Stomach smooth muscle (tissue), 2 donors: ENCODE measurements at regions not wholly inside any gene's neighbourhood (a gene's known extent, or its start where the extent isn't known, plus 50 kb on each side); places are given as distances from the start of the nearest gene placed in this dataset.

Source experiments
- H3K27ac ChIP-seq: one replicate; pipeline ENCODE4 v1.7.0; 2013; ENCODE audit warnings: mild to moderate bottlenecking, low read length, inconsistent platforms
- H3K27me3 ChIP-seq, 2 donors: one replicate each; pipeline ENCODE4 v1.7.0; 2013; ENCODE audit warnings: low read length in 2 of 2; ENCODE audit not compliant: insufficient read depth in 2 of 2, control insufficient read depth in 1 of 2
- H3K36me3 ChIP-seq, 2 donors: one replicate each; pipeline ENCODE4 v1.7.0; 2013; ENCODE audit warnings: low read length in 2 of 2; ENCODE audit not compliant: control insufficient read depth in 2 of 2, insufficient read depth in 2 of 2
- H3K4me1 ChIP-seq: one replicate; pipeline ENCODE4 v1.7.0; 2013; ENCODE audit warnings: low read length; ENCODE audit not compliant: control insufficient read depth, insufficient read depth
- H3K4me3 ChIP-seq, 2 donors: one replicate each; pipeline ENCODE4 v1.7.0; 2013; ENCODE audit warnings: low read length in 2 of 2
- H3K9ac ChIP-seq, 2 donors: one replicate each; pipeline ENCODE4 v1.7.0; 2013; ENCODE audit warnings: low read length in 2 of 2, mild to moderate bottlenecking in 1 of 2
- H3K9me3 ChIP-seq, 2 donors: one replicate each; pipeline ENCODE4 v1.7.0; 2013; ENCODE audit warnings: low read length in 2 of 2; ENCODE audit not compliant: control insufficient read depth in 2 of 2
- donor health status: healthy.
- donor health status: Pancreatic carcinoma.

DNA sequence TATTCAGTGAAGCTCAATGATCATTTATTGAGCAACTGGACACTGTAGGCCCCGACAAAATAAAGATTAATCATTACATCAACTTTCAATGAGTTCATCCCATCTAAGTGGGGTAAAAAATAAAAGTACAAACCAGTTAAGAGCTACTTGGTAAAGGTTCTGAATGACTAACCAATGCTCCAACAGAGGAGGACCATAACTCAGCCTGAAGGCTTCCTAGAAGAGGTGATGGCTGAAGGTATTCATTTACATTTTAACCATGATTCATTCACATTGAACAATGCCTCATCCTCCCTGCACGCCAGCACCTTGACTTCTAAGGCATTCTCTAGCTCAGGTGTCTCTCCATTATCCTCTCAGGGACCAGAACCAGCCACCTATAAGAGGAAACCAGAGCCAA, 201.4 kb downstream of the ZNF462 start:
- Histone ChIP-seq H3K27me3 (no peaks in the 10 kb centered on the region), H3K9me3 (no peaks in the 10 kb centered on the region), H3K27ac (no peak overlapping the region), H3K4me1 (no peaks in the 10 kb centered on the region), H3K4me3 (no peak overlapping the region), H3K9ac (no peak overlapping the region), H3K36me3 (no peaks in the 10 kb centered on the region)

DNA sequence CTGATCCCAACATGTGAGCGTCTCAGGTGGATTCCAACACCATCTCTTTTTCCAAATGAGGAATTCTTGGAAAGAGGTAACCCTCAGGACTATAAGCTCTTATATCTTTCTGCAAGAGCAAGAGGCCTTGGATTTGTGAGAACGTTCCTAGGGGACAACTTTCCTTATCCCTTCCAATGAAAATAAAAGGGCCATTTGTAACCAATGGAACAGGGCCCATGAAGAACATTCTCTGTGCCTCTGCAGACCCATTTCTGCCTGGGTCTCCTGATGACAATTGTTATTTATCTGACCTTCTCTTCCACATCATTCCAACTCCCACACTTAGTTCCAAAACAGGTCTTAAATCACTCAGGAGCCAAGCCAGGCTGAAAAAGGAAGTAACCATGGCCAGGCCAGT, 202.6 kb downstream of the ZNF462 start:
- Histone ChIP-seq H3K4me1 (no peaks in the 10 kb centered on the region), H3K9me3 (no peaks in the 10 kb centered on the region)

DNA sequence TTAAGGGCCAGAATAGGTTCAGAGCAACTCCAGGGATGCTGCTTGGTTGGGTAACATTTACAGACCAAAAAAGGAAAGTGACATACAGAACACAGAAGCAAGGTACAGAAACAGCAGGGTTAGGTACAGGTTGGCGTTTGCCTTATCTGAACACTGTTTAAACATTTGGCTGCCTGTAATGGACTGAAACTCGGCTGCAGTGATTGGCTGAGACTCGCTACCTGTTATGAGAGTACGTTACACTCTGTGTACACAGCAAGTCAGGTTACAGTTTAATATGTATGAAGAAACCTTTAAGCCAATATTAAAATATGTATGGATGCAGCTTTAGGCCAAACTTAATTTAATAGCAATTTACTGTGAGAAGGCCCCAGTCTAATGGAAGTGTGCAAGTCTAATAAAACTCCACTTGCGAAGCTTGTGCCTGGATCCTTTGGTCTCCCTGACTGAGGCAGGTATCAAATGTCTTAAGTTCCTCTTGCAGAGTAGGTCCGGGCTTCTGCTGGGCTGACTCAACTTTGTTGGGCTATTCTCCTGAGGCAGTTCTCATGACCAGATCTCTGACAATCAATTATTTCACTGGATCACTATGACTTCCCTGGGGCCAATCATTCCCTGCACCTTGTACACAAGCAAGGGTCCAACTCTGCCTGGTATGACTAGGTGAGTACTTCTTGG, 204.9 kb downstream of the ZNF462 start:
- Histone ChIP-seq H3K27ac (no peak overlapping the region), H3K9me3 (no peaks in the 10 kb centered on the region), H3K9ac (no peak overlapping the region), H3K36me3 (no peaks in the 10 kb centered on the region), H3K4me1 (no peaks in the 10 kb centered on the region), H3K27me3 (no peaks in the 10 kb centered on the region), H3K4me3 (no peak overlapping the region)

More for the DNA sequence above, 202.6 kb downstream of the ZNF462 start:
- Histone ChIP-seq H3K27me3 (no peaks in the 10 kb centered on the region), H3K36me3 (no peaks in the 10 kb centered on the region), H3K9ac (no peak overlapping the region), H3K4me3 (no peak overlapping the region), H3K27ac (no peak overlapping the region)

DNA sequence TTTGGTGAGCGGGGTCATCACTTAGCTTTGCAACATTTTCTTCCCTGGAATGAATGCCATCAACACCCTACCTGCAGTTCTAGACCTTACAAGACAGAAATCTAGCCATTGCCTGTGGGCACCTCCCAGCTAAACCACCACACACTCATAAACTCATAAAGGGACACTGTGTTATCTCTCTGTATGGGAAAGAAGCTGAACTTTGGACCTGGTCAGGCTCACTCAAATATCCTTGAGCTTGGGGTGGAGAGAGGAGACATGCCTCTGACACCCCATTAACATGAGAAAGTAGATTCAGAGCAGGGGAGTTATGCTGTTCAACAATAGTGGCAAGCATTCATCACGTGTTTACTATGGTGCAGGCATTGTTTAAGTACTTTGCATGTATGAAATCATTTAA, 205.6 kb downstream of the ZNF462 start:
- no peak overlapping the region for H3K27ac ChIP-seq
- H3K9me3 ChIP-seq: no peaks in the 10 kb centered on the region
- H3K4me1 ChIP-seq: no peaks in the 10 kb centered on the region
- H3K36me3 ChIP-seq: no peaks in the 10 kb centered on the region
- H3K4me3 ChIP-seq: no peak overlapping the region
- H3K27me3 ChIP-seq: no peaks in the 10 kb centered on the region
- H3K9ac ChIP-seq: no peak overlapping the region

DNA sequence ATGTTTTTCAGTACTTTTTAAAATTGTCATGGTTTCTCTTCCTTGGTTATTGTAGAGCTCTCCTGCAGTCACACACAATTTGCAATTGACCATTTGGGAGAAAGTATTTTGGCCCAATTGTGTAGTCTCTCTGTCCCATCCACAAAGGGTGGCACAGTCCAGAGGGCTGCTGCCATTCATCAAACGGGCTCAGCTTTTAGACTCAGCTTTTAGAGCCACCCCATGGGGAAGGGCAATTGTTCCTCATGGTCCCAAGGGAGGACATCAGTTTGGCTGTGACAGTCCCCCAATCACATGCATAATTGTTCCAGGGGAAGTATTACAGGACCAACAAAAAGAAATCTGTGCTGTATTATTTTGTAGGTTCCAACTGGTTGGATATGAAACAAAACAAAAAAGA, 207.6 kb downstream of the ZNF462 start:
- Histone ChIP-seq H3K9me3 (no peaks in the 10 kb centered on the region), H3K36me3 (no peaks in the 10 kb centered on the region), H3K27me3 (no peaks in the 10 kb centered on the region), H3K4me1 (no peaks in the 10 kb centered on the region), H3K27ac (no peak overlapping the region), H3K9ac (no peak overlapping the region), H3K4me3 (no peak overlapping the region)

DNA sequence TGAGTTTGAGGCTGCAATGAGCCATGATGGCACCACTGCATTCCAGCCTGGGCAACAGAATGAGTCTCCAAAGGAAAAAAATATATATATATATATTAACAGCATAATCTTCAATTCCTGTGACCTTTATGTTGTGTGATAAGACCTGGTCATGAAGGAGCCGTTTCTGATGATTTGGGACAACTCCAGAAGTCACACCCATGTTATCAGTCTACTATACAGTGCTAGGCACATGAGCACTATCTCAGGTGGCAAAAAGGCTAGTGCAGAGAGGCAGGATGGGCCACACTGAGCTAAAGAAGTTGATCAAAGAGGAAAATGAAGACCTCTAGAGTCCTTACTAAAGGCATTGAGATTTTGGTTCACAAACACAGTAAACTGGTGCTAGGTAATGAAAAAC, 205.0 kb upstream of the RAD23B start:
- H3K27ac ChIP-seq: no peak overlapping the region
- H3K9me3 ChIP-seq: no peaks in the 10 kb centered on the region
- no peaks in the 10 kb centered on the region for H3K4me1 ChIP-seq

DNA sequence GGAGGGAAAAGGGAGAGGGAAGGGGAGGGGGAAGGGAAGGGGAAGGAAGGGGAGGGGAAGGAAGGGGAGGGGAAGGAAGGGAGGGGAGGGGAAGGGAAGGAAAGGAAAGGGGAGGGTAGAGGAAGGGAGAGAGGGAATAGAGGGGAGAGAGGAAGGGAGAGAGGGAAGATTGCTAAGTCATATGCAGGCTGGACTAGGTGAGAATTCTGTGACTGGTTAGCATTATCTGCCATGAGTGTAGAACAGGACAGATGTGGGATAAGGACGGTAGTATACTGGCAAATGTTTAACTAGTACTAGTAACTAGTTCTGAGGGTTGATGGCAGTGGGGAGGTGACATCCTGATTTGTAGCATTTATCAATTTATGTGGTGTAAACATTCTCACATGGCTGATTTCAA, 203.5 kb upstream of the RAD23B start:
- Histone ChIP-seq H3K36me3 (no peaks in the 10 kb centered on the region), H3K27me3 (no peaks in the 10 kb centered on the region), H3K27ac (no peak overlapping the region), H3K9ac (no peak overlapping the region), H3K4me1 (no peaks in the 10 kb centered on the region), H3K9me3 (no peaks in the 10 kb centered on the region), H3K4me3 (no peak overlapping the region)

More for the DNA sequence above, 205.0 kb upstream of the RAD23B start:
- Histone ChIP-seq H3K4me3 (no peak overlapping the region), H3K9ac (no peak overlapping the region), H3K36me3 (no peaks in the 10 kb centered on the region), H3K27me3 (no peaks in the 10 kb centered on the region)

DNA sequence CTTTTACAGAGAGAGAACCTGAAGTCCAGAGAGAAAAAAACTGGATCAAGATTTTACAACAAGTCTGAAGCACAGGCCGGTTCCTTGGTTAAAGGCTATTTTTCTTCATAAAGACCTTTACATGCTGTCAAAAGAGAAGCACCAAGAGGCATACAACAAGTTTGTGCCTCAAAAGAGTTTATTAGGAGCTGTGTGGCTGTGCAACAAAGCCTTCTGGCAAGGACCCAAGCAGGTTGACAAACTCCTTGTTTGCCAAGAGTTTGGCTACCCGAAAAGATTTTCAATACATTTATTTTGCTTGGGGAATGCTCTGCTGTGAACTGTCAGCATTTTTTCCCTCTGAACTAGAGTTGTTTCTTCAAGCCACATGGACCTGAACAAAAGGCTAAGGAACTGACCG, 202.9 kb upstream of the RAD23B start:
- Histone ChIP-seq H3K9me3 (no peaks in the 10 kb centered on the region), H3K9ac (no peak overlapping the region), H3K27ac (no peak overlapping the region), H3K36me3 (no peaks in the 10 kb centered on the region), H3K27me3 (no peaks in the 10 kb centered on the region), H3K4me3 (no peak overlapping the region), H3K4me1 (no peaks in the 10 kb centered on the region)

DNA sequence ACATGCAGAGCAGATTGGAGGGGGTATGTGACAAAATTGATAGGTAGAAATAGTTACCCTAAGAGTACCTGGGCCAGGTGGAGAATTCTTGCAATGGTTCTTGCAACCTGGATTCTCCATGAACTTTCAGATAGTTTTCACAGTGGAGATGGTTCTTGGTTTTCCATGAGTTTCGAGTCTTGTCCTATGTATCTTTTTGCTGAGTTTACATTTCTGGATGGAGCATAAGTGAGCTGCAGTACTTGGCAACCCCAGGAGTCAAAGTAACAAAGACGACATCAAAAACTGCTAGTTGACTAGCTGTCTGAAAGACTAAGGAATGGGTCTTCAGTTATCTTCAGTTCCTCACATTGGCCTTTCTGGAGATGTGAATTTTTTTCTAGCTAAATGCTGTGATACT, 196.6 kb upstream of the RAD23B start:
- H3K4me3 ChIP-seq: no peak overlapping the region
- no peaks in the 10 kb centered on the region for H3K36me3 ChIP-seq
- H3K27me3 ChIP-seq: no peaks in the 10 kb centered on the region
- no peak overlapping the region for H3K9ac ChIP-seq
- no peaks in the 10 kb centered on the region for H3K4me1 ChIP-seq
- H3K9me3 ChIP-seq: no peaks in the 10 kb centered on the region
- H3K27ac ChIP-seq: no peak overlapping the region

DNA sequence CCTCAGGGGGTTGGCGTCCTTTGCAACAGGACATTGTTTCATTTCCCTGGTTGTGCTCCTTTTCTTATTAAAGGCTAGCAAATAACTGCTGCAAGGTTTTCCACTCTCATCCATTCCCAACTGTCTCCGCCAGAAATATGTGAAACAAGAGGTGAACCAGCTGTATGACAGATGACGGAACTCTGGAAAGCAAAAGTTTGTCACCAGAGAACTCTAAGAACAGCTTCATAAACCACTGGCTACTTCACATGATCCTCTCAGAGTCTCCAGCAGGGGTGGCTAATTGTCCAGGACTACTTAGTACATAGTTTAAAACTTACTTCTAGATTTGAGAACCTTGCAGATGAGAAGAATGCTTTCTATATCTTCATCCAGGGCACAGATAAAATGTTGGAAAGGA, 195.9 kb upstream of the RAD23B start:
- H3K4me1 ChIP-seq: no peaks in the 10 kb centered on the region
- no peak overlapping the region for H3K27ac ChIP-seq
- H3K36me3 ChIP-seq: no peaks in the 10 kb centered on the region
- no peaks in the 10 kb centered on the region for H3K27me3 ChIP-seq
- H3K9ac ChIP-seq: no peak overlapping the region
- no peaks in the 10 kb centered on the region for H3K9me3 ChIP-seq
- H3K4me3 ChIP-seq: no peak overlapping the region

DNA sequence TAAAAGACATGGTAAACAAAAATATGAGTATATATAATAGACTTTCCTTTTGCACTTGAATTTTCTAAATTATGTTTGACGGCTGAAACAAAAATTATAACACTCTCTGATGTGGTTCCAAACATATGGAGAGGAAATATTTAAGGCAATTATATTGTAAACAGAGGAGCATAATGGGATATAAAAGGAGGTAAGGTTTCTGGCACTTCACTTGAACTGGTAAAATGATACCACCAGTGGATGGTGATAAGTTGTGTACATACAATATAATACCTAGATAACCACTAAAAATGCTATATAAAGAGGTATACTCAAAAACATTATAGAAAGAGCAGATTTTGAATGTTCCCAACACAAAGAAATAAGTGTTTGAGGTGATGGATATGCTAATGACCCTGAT, 192.9 kb upstream of the RAD23B start:
- no peak overlapping the region for H3K9ac ChIP-seq
- no peaks in the 10 kb centered on the region for H3K4me1 ChIP-seq
- no peaks in the 10 kb centered on the region for H3K36me3 ChIP-seq
- H3K9me3 ChIP-seq: no peaks in the 10 kb centered on the region
- H3K27me3 ChIP-seq: no peaks in the 10 kb centered on the region
- no peak overlapping the region for H3K27ac ChIP-seq
- H3K4me3 ChIP-seq: no peak overlapping the region
